Panc1 (cell line): ENCODE measurements at regions not wholly inside any gene's neighbourhood (a gene's known extent, or its start where the extent isn't known, plus 50 kb on each side); places are given as distances from the start of the nearest gene placed in this dataset.

ENCODE experiments used
- CTCF ChIP-seq: fragments of 450-650 bp; IDR thresholded peaks from 2 replicates; pipeline ENCODE4 v1.5.1; 2017; ENCODE audit warnings: mild to moderate bottlenecking
- POLR2AphosphoS5 ChIP-seq: IDR thresholded peaks from 2 replicates; pipeline ENCODE4 v1.6.1; 2012; ENCODE audit warnings: mild to moderate bottlenecking, low read depth, low read length, moderate library complexity
- REST ChIP-seq, 2 experiments: IDR thresholded peaks; 2 replicates each; pipeline ENCODE4 v1.6.1; 2011 to 2012; ENCODE audit warnings: low read depth in 2 of 2, control low read depth in 1 of 2, low read length in 1 of 2, mild to moderate bottlenecking in 1 of 2, moderate library complexity in 1 of 2; ENCODE audit not compliant: insufficient read depth in 1 of 2
- SIN3A ChIP-seq: IDR thresholded peaks from 2 replicates; pipeline ENCODE4 v1.6.1; 2012; ENCODE audit warnings: low read depth, mild to moderate bottlenecking, low read length, moderate library complexity, borderline replicate concordance; ENCODE audit not compliant: insufficient read depth
- TCF7L2 ChIP-seq: IDR thresholded peaks from 2 replicates; pipeline ENCODE4 v1.6.1; 2011; ENCODE audit warnings: mild to moderate bottlenecking, low read depth, low read length, inconsistent platforms

GRCh38 chr12:115806000-115806399 lies 471.5 kb downstream of the MED13L start:
- TF ChIP-seq CTCF, result no peak
- TF ChIP-seq SIN3A, result no peak
- TF ChIP-seq TCF7L2, result no peak
- TF ChIP-seq POLR2AphosphoS5, result no peak
- no peak for TF ChIP-seq REST (IDR thresholded peaks at IDR 0.05; ENCODE audit: insufficient read depth in 1 of 2, low read depth in 2 of 2, low read length in 1 of 2)
